MCF 10A (cell line): ENCODE measurements at regions not wholly inside any gene's neighbourhood (a gene's known extent, or its start where the extent isn't known, plus 50 kb on each side); places are given as distances from the start of the nearest gene placed in this dataset.
"Not testable (repeated sequence)": the region's sequence is repeated elsewhere in the genome, so short reads cannot be mapped to it uniquely, and the experiment has no call there.

Source experiments
- BruUV-seq: library from RNA; stranded (reverse); fragments of 400-500 nt; replicated peaks from 2 replicates; lab custom pipeline; 2021; lab: Mats Ljungman, UMichigan
- CTCF ChIA-PET: fragments of 300-600 bp; sonication (Branson Sonifier 250); formaldehyde crosslinking; extraction: SDS; loops from one replicate; lab custom pipeline; 2021; ENCODE audit warnings: antibody characterized with exemption, inconsistent platforms; lab: Yijun Ruan, JAX
- POLR2A ChIA-PET: fragments of 300-600, 350-650 bp; sonication (Branson Sonifier 250); formaldehyde crosslinking; extraction: SDS; loops from one replicate; lab custom pipeline; 2020; ENCODE audit warnings: antibody characterized with exemption, inconsistent platforms; lab: Yijun Ruan, JAX
- DNase-seq: peaks from one replicate; pipeline ENCODE4 v3.0.0-alpha.2; 2018; ENCODE audit not compliant: unreplicated experiment
- H3K27ac Mint-ChIP-seq: one replicate; pipeline ENCODE4 v1.8.0; 2022; ENCODE audit warnings: mild to moderate bottlenecking, low read depth, mixed read lengths; ENCODE audit not compliant: unreplicated experiment
- H3K27me3 Mint-ChIP-seq: one replicate; pipeline ENCODE4 v1.8.0; 2022; ENCODE audit warnings: mixed read lengths; ENCODE audit not compliant: insufficient read depth, unreplicated experiment
- H3K36me3 Mint-ChIP-seq: one replicate; pipeline ENCODE4 v1.8.0; 2022; ENCODE audit warnings: mild to moderate bottlenecking, moderate library complexity, mixed read lengths; ENCODE audit not compliant: insufficient read depth, unreplicated experiment
- H3K4me1 Mint-ChIP-seq: one replicate; pipeline ENCODE4 v1.8.0; 2022; ENCODE audit warnings: mixed read lengths; ENCODE audit not compliant: insufficient read depth, unreplicated experiment
- H3K4me3 Mint-ChIP-seq: one replicate; pipeline ENCODE4 v1.8.0; 2022; ENCODE audit warnings: mild to moderate bottlenecking, moderate library complexity, mixed read lengths; ENCODE audit not compliant: unreplicated experiment
- H3K9me3 Mint-ChIP-seq: one replicate; pipeline ENCODE4 v1.8.0; 2022; ENCODE audit warnings: mixed read lengths; ENCODE audit not compliant: unreplicated experiment
- intact Hi-C: fragments of 100-400 bp; cut with micrococcal nuclease; formaldehyde crosslinking; loops from 2 replicates; pipeline ENCODE4 v1.14.1; 2022
- TF ChIP-seq, protein P1 (sequence below): fragments of 200-600 bp; IDR thresholded peaks from one replicate; pipeline ENCODE4 v1.8.0; 2022; ENCODE audit warnings: antibody characterized with exemption, mild to moderate bottlenecking; ENCODE audit not compliant: unreplicated experiment

DNA sequence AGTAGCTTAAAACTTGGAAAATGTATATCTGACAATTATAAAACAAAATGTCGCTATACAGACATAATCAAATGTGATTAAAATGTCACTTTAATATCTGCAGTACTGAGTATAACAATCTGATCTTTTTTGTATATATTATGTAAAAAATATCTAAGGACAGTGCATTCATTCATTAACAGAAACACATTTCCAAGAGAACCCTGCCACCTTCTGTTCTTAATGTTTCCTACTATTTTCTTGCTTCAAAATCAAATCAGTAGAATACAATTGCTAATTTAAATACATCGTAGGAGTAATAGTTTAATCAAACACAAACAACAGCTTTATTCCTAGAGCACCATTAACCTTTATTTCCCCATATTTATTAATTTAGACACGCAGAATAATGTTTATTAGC lies 142.6 kb upstream of the ST8SIA4 start:
- intact Hi-C loops, result loop anchor here (1.0 to 5.0 kb wide), 3 partner anchors 268 to 566 kb away; no protein-coding TSS in a partner anchor
- no TSS peak for BruUV-seq
- Mint-ChIP-seq H3K27ac (no peak overlapping the region), H3K4me3 (no peak overlapping the region), H3K27me3 (no peaks in the 10 kb centered on the region), H3K9me3 (no peaks in the 10 kb centered on the region), H3K36me3 (no peaks in the 10 kb centered on the region), H3K4me1 (no peaks in the 10 kb centered on the region)
- ChIA-PET POLR2A (no interaction called here), CTCF (interaction anchor here (0.6 to 1.1 kb wide), 3 partner anchors 29 to 568 kb away, joined by 3 to 4 read pairs (median 3); no protein-coding TSS in a partner anchor)
- TF ChIP-seq, protein P1, sequence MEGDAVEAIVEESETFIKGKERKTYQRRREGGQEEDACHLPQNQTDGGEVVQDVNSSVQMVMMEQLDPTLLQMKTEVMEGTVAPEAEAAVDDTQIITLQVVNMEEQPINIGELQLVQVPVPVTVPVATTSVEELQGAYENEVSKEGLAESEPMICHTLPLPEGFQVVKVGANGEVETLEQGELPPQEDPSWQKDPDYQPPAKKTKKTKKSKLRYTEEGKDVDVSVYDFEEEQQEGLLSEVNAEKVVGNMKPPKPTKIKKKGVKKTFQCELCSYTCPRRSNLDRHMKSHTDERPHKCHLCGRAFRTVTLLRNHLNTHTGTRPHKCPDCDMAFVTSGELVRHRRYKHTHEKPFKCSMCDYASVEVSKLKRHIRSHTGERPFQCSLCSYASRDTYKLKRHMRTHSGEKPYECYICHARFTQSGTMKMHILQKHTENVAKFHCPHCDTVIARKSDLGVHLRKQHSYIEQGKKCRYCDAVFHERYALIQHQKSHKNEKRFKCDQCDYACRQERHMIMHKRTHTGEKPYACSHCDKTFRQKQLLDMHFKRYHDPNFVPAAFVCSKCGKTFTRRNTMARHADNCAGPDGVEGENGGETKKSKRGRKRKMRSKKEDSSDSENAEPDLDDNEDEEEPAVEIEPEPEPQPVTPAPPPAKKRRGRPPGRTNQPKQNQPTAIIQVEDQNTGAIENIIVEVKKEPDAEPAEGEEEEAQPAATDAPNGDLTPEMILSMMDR, result peak; percentile 30
- DNase-seq, result peak; percentile 9

- H3K4me3 Mint-ChIP-seq, H3K9me3 Mint-ChIP-seq, H3K36me3 Mint-ChIP-seq, H3K27me3 Mint-ChIP-seq, intact Hi-C loops, H3K4me1 Mint-ChIP-seq, DNase-seq, POLR2A ChIA-PET, BruUV-seq, H3K27ac Mint-ChIP-seq, CTCF ChIA-PET: not testable (repeated sequence)
Observed at GRCh38 chr5:101040002-101040401, 136.9 kb upstream of the ST8SIA4 start.

GRCh38 chr5:101036778-101037177 lies 133.7 kb upstream of the ST8SIA4 start:
- Mint-ChIP-seq H3K36me3 (no peaks in the 10 kb centered on the region), H3K4me3 (no peak overlapping the region), H3K9me3 (peaks cover 8% of the 10 kb centered on the region), H3K4me1 (no peaks in the 10 kb centered on the region), H3K27me3 (no peaks in the 10 kb centered on the region), H3K27ac (no peak overlapping the region)
- POLR2A ChIA-PET, result interaction anchor here (0.6 kb wide), 1 partner anchor 703 kb away, joined by 3 read pairs; no protein-coding TSS in a partner anchor
- BruUV-seq, result no TSS peak
- CTCF ChIA-PET, result no interaction called here
- intact Hi-C loops, result no loop called here
- TF ChIP-seq, protein P1, result no peak
- DNase-seq, result no peak

DNA sequence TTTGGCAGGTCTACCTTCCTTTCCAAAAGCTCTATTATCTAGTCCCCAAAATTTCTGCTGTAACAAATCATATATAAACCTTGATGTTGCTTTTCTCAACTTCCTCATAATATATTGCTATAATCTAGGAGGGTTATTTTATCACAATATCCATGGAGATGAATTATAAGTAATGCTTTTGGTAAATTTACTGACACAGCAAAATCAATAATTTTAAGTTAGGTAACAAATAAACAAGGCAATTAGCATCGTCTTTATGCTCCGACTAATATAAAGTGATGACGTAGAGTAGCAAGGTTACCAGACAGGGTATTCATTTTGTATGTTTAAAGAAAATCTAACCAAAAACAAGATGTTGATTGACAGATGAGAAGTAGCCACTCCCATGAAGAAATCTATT lies 132.3 kb upstream of the ST8SIA4 start:
- no peak overlapping the region for H3K4me3 Mint-ChIP-seq
- ChIA-PET POLR2A (no interaction called here), CTCF (no interaction called here)
- H3K9me3 Mint-ChIP-seq, result peaks cover 8% of the 10 kb centered on the region
- TF ChIP-seq, protein P1, result no peak
- no peaks in the 10 kb centered on the region for H3K36me3 Mint-ChIP-seq
- H3K27me3 Mint-ChIP-seq, result no peaks in the 10 kb centered on the region
- no TSS peak for BruUV-seq
- no peak overlapping the region for H3K27ac Mint-ChIP-seq
- DNase-seq, result no peak
- no peaks in the 10 kb centered on the region for H3K4me1 Mint-ChIP-seq
- intact Hi-C loops, result no loop called here

- TF ChIP-seq, protein P1, result no peak
- Mint-ChIP-seq H3K4me1 (no peaks in the 10 kb centered on the region), H3K27me3 (no peaks in the 10 kb centered on the region), H3K27ac (no peak overlapping the region), H3K4me3 (no peak overlapping the region), H3K36me3 (no peaks in the 10 kb centered on the region), H3K9me3 (no peaks in the 10 kb centered on the region)
- CTCF ChIA-PET, result no interaction called here
- DNase-seq, result no peak
- intact Hi-C loops, result no loop called here
- POLR2A ChIA-PET, result no interaction called here
- no TSS peak for BruUV-seq
Observed at GRCh38 chr5:101024299-101024698, 121.2 kb upstream of the ST8SIA4 start.
